GM12874 (cell line): ENCODE measurements at regions not wholly inside any gene's neighbourhood (a gene's known extent, or its start where the extent isn't known, plus 50 kb on each side); places are given as distances from the start of the nearest gene placed in this dataset.

Experiments used
- CTCF ChIP-seq: IDR thresholded peaks from 2 replicates; pipeline ENCODE4 v1.5.1; 2011; ENCODE audit warnings: low read depth, mild to moderate bottlenecking, control low read depth, low read length, moderate library complexity; ENCODE audit not compliant: insufficient read depth

GRCh38 chr11:15884777-15885540 lies 471.4 kb downstream of the SOX6 start:
- no peak for TF ChIP-seq CTCF

GRCh38 chr11:15885854-15886253 lies 470.5 kb downstream of the SOX6 start:
- TF ChIP-seq CTCF = no peak

GRCh38 chr11:15886299-15886698 lies 470.0 kb downstream of the SOX6 start:
- TF ChIP-seq CTCF = no peak

GRCh38 chr11:15886866-15887265 lies 469.5 kb downstream of the SOX6 start:
- no peak for TF ChIP-seq CTCF

- TF ChIP-seq CTCF = no peak
Measured at GRCh38 chr11:15888556-15889345, 467.6 kb downstream of the SOX6 start.

- TF ChIP-seq CTCF = no peak
Measured at GRCh38 chr11:15889363-15890030, 466.8 kb downstream of the SOX6 start.

GRCh38 chr11:15890031-15890713 lies 466.2 kb downstream of the SOX6 start:
- TF ChIP-seq CTCF = no peak
